Caco-2 (cell line): ENCODE measurements at regions not wholly inside any gene's neighbourhood (a gene's known extent, or its start where the extent isn't known, plus 50 kb on each side); places are given as distances from the start of the nearest gene placed in this dataset.

Experiments used
- BruUV-seq: library from RNA; stranded (reverse); fragments of 400-500 nt; replicated peaks from 2 replicates; lab custom pipeline; 2021; lab: Mats Ljungman, UMichigan
- CTCF ChIA-PET: fragments of 300-600 bp; sonication (Branson Sonifier 250); formaldehyde crosslinking; loops from one replicate; lab custom pipeline; 2022; ENCODE audit warnings: antibody characterized with exemption; lab: Charles Lee
- POLR2A ChIA-PET: fragments of 300-600 bp; sonication (Branson Sonifier 250); formaldehyde crosslinking; loops from one replicate; lab custom pipeline; 2022; ENCODE audit warnings: antibody characterized with exemption; lab: Charles Lee
- DNase-seq, 2 experiments: peaks; one replicate each; pipeline versions ENCODE4 v3.0.0 to v3.0.0-alpha.2; 2020 to 2022
- H3K27me3 ChIP-seq: replicated peaks from 2 replicates; pipeline ENCODE4 v1.6.0; 2011; ENCODE audit warnings: low read length; ENCODE audit not compliant: control insufficient read depth, insufficient read depth
- H3K36me3 ChIP-seq: 2 replicates; pipeline ENCODE4 v1.5.1; 2011; ENCODE audit warnings: low read length; ENCODE audit not compliant: control insufficient read depth, insufficient read depth
- H3K4me1 ChIP-seq: fragments of 250-450 bp; sonication (Bioruptor Pico); 2 replicates; pipeline ENCODE4 v1.5.1; 2020; ENCODE audit warnings: mild to moderate bottlenecking
- H3K4me3 ChIP-seq: 2 replicates; pipeline ENCODE4 v1.5.1; 2011; ENCODE audit warnings: low read depth, mild to moderate bottlenecking, control low read depth, low read length
- H3K9me3 ChIP-seq: fragments of 250-450 bp; sonication (Bioruptor Pico); 2 replicates; pipeline ENCODE4 v1.5.1; 2020; ENCODE audit warnings: mild to moderate bottlenecking, moderate library complexity
- H3K27ac Mint-ChIP-seq: one replicate; pipeline ENCODE4 v1.8.0; 2022; ENCODE audit warnings: mixed read lengths; ENCODE audit not compliant: unreplicated experiment
- H3K27me3 Mint-ChIP-seq: one replicate; pipeline ENCODE4 v1.8.0; 2022; ENCODE audit warnings: mixed read lengths; ENCODE audit not compliant: insufficient read depth, unreplicated experiment
- H3K36me3 Mint-ChIP-seq: one replicate; pipeline ENCODE4 v1.8.0; 2022; ENCODE audit warnings: mild to moderate bottlenecking, mixed read lengths; ENCODE audit not compliant: insufficient read depth, unreplicated experiment
- H3K4me1 Mint-ChIP-seq: one replicate; pipeline ENCODE4 v1.8.0; 2022; ENCODE audit warnings: low read depth, mixed read lengths; ENCODE audit not compliant: unreplicated experiment
- H3K4me3 Mint-ChIP-seq: one replicate; pipeline ENCODE4 v1.8.0; 2022; ENCODE audit warnings: mild to moderate bottlenecking, moderate library complexity, mixed read lengths; ENCODE audit not compliant: unreplicated experiment
- H3K9me3 Mint-ChIP-seq: one replicate; pipeline ENCODE4 v1.8.0; 2022; ENCODE audit warnings: mixed read lengths; ENCODE audit not compliant: unreplicated experiment
- CTCF ChIP-seq, 2 experiments: fragments of 200-600 bp in 1 of 2; IDR thresholded peaks; 1 replicate in 1 of 2; 2 replicates in 1 of 2; pipeline versions ENCODE4 v1.5.1 to v1.8.0; 2011 to 2022; ENCODE audit warnings: antibody characterized with exemption in 1 of 2, control low read depth in 1 of 2, inconsistent platforms in 1 of 2, low read depth in 1 of 2, low read length in 1 of 2, mild to moderate bottlenecking in 1 of 2, moderate library complexity in 1 of 2; ENCODE audit not compliant: insufficient read depth in 1 of 2, severe bottlenecking in 1 of 2, unreplicated experiment in 1 of 2
- intact Hi-C: fragments of 100-400 bp; cut with micrococcal nuclease; formaldehyde crosslinking; loops from one replicate; pipeline ENCODE4 v1.10.0; 2022; ENCODE audit not compliant: unreplicated experiment

- no peaks in the 10 kb centered on the region for H3K9me3 Mint-ChIP-seq
- BruUV-seq = no TSS peak
- DNase-seq = no peak
- H3K36me3 ChIP-seq = no peaks in the 10 kb centered on the region
- no peak overlapping the region for H3K27ac Mint-ChIP-seq
- H3K4me3 Mint-ChIP-seq = no peak overlapping the region
- peaks cover 13% of the 10 kb centered on the region for H3K4me1 Mint-ChIP-seq
- no peaks in the 10 kb centered on the region for H3K36me3 Mint-ChIP-seq
- H3K27me3 ChIP-seq = no peaks in the 10 kb centered on the region
- POLR2A ChIA-PET = no interaction called here
- H3K27me3 Mint-ChIP-seq = no peaks in the 10 kb centered on the region
- no peaks in the 10 kb centered on the region for H3K9me3 ChIP-seq
- H3K4me3 ChIP-seq = no peak overlapping the region
- no peak for TF ChIP-seq CTCF (IDR thresholded peaks at IDR 0.05; ENCODE audit: insufficient read depth in 1 of 2, low read depth in 1 of 2, low read length in 1 of 2, severe bottlenecking in 1 of 2, unreplicated experiment in 1 of 2)
- intact Hi-C loops = no loop called here
- CTCF ChIA-PET = no interaction called here
- peaks cover 23% of the 10 kb centered on the region for H3K4me1 ChIP-seq
Measured at GRCh38 chr6:48426636-48427035, 315.6 kb upstream of the PTCHD4 start.

GRCh38 chr6:48423640-48424365 is 312.8 kb upstream of the PTCHD4 start:
- H3K36me3 Mint-ChIP-seq = no peaks in the 10 kb centered on the region
- intact Hi-C loops = no loop called here
- ChIA-PET POLR2A (no interaction called here), CTCF (no interaction called here)
- H3K4me1 Mint-ChIP-seq = no peaks in the 10 kb centered on the region
- Histone ChIP-seq H3K9me3 (no peaks in the 10 kb centered on the region), H3K36me3 (no peaks in the 10 kb centered on the region), H3K4me1 (no peaks in the 10 kb centered on the region), H3K4me3 (no peak overlapping the region), H3K27me3 (no peaks in the 10 kb centered on the region)
- TF ChIP-seq CTCF (IDR thresholded peaks at IDR 0.05; ENCODE audit: insufficient read depth in 1 of 2, low read depth in 1 of 2, low read length in 1 of 2, severe bottlenecking in 1 of 2, unreplicated experiment in 1 of 2) = no peak
- H3K27me3 Mint-ChIP-seq = no peaks in the 10 kb centered on the region
- H3K9me3 Mint-ChIP-seq = no peaks in the 10 kb centered on the region
- no peak overlapping the region for H3K4me3 Mint-ChIP-seq
- no TSS peak for BruUV-seq
- no peak for DNase-seq
- H3K27ac Mint-ChIP-seq = no peak overlapping the region

DNA sequence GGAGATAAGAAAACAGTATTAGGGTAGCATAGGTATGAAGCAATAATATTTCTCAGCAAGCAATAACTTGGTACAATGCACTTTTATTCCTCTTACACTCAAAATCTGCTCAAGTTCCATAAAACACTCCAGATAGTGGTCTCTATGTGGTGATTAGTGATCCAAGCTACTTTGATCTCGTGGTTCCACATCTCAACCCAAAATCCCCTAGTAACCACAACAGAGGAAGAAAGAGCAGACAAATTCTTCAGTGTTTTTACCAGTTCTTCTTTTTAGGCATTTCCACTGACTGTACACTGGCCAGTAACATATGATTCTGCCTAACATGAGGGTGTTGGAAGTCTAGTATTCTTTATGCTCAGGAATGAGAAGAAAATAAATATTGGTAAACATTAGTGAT is 309.0 kb upstream of the PTCHD4 start:
- DNase-seq = no peak
- no peaks in the 10 kb centered on the region for H3K27me3 ChIP-seq
- H3K27me3 Mint-ChIP-seq = no peaks in the 10 kb centered on the region
- H3K4me1 Mint-ChIP-seq = no peaks in the 10 kb centered on the region
- H3K9me3 ChIP-seq = no peaks in the 10 kb centered on the region
- ChIA-PET POLR2A (no interaction called here), CTCF (no interaction called here)
- no peaks in the 10 kb centered on the region for H3K4me1 ChIP-seq
- no TSS peak for BruUV-seq
- intact Hi-C loops = no loop called here
- no peaks in the 10 kb centered on the region for H3K9me3 Mint-ChIP-seq
- no peak overlapping the region for H3K4me3 ChIP-seq
- H3K4me3 Mint-ChIP-seq = no peak overlapping the region
- no peaks in the 10 kb centered on the region for H3K36me3 ChIP-seq
- TF ChIP-seq CTCF (IDR thresholded peaks at IDR 0.05; ENCODE audit: insufficient read depth in 1 of 2, low read depth in 1 of 2, low read length in 1 of 2, severe bottlenecking in 1 of 2, unreplicated experiment in 1 of 2) = no peak
- no peak overlapping the region for H3K27ac Mint-ChIP-seq
- H3K36me3 Mint-ChIP-seq = no peaks in the 10 kb centered on the region
